ENCODE measurements at regions not wholly inside any gene's neighbourhood (a gene's known extent, or its start where the extent isn't known, plus 50 kb on each side); places are given as distances from the start of the nearest gene placed in this dataset.
A peak's percentile ranks its signal among the peaks of the same experiment; 100 is the strongest.
"Not testable (repeated sequence)": the region's sequence is repeated elsewhere in the genome, so short reads cannot be mapped to it uniquely, and the experiment has no call there.

DNA sequence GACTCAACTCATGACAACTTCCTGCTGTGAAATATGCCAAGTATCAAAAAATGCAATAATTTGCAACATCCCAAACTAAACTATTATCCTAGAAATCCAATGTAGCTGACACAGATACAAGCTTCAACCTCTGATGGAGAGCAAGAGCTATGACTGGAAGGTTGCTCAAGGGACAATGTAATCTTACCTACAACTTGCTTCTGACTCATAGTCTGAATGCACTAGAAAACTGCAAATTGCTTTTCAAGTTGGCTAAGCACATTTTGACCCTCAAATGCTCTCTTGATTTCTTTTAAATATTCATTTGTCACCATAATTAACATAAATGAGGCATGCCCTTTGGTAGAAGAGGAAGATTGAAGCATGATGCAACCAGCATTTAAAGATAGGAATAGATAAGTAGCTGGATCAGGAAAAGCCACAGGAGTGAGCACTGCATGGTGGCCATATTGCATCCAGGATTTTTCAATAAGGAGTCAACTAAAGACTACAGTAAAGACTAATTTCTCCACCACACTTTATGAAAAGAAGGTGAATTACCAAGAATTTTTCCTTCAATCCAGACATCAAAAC lies 630.8 kb upstream of the GBE1 start:
- TF ChIP-seq, protein P1, sequence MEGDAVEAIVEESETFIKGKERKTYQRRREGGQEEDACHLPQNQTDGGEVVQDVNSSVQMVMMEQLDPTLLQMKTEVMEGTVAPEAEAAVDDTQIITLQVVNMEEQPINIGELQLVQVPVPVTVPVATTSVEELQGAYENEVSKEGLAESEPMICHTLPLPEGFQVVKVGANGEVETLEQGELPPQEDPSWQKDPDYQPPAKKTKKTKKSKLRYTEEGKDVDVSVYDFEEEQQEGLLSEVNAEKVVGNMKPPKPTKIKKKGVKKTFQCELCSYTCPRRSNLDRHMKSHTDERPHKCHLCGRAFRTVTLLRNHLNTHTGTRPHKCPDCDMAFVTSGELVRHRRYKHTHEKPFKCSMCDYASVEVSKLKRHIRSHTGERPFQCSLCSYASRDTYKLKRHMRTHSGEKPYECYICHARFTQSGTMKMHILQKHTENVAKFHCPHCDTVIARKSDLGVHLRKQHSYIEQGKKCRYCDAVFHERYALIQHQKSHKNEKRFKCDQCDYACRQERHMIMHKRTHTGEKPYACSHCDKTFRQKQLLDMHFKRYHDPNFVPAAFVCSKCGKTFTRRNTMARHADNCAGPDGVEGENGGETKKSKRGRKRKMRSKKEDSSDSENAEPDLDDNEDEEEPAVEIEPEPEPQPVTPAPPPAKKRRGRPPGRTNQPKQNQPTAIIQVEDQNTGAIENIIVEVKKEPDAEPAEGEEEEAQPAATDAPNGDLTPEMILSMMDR (IDR thresholded peaks at IDR 0.05; ENCODE audit: low read depth, low read length, missing control alignments) = no peak
- H3K4me3 ChIP-seq (replicated peaks; ENCODE audit: low read depth, low read length) = no peak overlapping the region
- DNase-seq (ENCODE audit: extremely low read depth, low read depth) = no peak

DNA sequence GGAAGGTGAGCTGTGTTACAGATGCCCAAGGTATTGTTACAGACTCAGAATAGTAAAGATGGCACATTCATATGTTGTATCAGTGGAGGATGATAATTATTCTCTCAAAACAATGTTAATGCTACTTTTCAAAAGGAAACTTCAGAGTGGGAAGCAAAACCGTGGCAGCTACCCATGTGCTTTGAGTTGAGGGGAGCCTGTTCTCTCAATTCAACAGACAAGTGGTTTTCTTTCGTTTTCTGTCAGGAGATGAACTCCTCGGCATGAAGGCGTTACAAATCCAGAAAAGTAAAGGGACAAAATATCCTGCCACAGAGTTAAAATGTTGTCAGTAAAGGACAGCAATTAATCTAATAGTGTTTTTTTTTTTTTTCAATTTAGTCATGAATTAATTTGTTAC lies 629.4 kb upstream of the GBE1 start:
- H3K4me3 ChIP-seq (replicated peaks; ENCODE audit: low read depth, low read length) = no peak overlapping the region
- TF ChIP-seq, protein P1 (IDR thresholded peaks at IDR 0.05; ENCODE audit: low read depth, low read length, missing control alignments) = no peak
- no peak for DNase-seq (ENCODE audit: extremely low read depth, low read depth)

GRCh38 chr3:82386647-82387046 lies 625.2 kb upstream of the GBE1 start:
- H3K4me3 ChIP-seq (replicated peaks; ENCODE audit: low read depth, low read length) = no peak overlapping the region
- DNase-seq (ENCODE audit: extremely low read depth, low read depth) = no peak
- TF ChIP-seq, protein P1 (IDR thresholded peaks at IDR 0.05; ENCODE audit: low read depth, low read length, missing control alignments) = no peak

DNA sequence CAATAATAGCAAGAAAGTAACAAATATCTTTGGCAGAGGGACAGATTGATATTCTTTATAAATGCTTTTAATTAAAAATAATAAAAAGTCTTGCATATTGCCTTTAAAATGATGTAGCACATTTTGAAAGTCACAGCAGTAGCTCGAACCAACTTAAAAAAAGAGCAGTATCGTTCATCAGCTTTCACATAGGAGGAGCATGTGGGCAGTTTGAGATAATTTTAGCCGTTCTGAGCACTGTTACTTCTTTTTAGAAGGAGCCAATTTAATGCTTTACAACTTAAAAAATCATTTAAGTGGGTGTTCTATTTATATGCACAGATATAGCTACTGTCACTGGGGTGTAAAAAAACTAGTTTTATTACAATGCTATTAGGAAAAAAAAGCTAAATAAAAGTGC lies 622.7 kb upstream of the GBE1 start:
- H3K4me3 ChIP-seq (replicated peaks; ENCODE audit: low read depth, low read length) = no peak overlapping the region
- no peak for DNase-seq (ENCODE audit: extremely low read depth, low read depth)
- TF ChIP-seq, protein P1 (IDR thresholded peaks at IDR 0.05; ENCODE audit: low read depth, low read length, missing control alignments) = no peak

DNA sequence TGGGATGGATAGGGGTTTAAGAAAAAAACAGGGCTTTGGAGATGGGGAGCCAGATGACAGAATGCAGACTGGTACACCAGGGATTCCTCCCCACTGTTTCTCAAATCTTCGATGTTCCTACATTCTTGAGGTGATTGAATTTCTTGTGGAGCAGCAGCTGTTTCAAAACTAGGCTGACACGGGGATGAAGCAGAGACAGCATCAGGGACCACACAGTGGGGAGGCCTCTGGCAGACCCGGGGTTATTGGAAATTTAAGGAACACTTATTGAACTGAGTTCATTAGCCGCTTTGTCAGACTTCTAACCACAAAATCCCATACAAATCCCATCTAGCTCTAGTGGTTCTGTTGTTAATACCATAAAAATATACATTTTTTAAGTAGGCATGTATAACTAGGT lies 621.4 kb upstream of the GBE1 start:
- H3K4me3 ChIP-seq (replicated peaks; ENCODE audit: low read depth, low read length) = no peak overlapping the region
- TF ChIP-seq, protein P1 (IDR thresholded peaks at IDR 0.05; ENCODE audit: low read depth, low read length, missing control alignments) = no peak
- DNase-seq (ENCODE audit: extremely low read depth, low read depth) = no peak

DNA sequence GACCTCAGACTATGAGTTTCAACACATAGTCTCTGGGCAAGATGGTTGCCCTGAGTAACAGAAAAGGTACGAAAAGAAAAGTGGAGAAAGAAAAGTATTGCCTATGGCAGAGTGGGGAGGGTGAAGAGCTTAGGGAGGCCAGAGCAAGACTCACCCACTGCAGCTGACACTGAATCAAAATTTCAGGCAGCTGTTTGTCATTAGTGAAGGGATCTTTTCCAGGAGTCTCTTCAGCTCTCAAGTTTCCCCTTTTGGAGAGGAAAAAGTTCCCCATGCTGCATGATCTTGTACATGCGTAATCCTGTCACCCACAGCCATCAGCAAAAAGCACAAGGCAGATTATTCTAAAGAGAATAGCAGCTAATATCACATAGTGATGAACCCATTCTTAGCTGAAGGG lies 616.9 kb upstream of the GBE1 start:
- DNase-seq (ENCODE audit: extremely low read depth, low read depth) = no peak
- H3K4me3 ChIP-seq (replicated peaks; ENCODE audit: low read depth, low read length) = no peak overlapping the region
- TF ChIP-seq, protein P1 (IDR thresholded peaks at IDR 0.05; ENCODE audit: low read depth, low read length, missing control alignments) = no peak

DNA sequence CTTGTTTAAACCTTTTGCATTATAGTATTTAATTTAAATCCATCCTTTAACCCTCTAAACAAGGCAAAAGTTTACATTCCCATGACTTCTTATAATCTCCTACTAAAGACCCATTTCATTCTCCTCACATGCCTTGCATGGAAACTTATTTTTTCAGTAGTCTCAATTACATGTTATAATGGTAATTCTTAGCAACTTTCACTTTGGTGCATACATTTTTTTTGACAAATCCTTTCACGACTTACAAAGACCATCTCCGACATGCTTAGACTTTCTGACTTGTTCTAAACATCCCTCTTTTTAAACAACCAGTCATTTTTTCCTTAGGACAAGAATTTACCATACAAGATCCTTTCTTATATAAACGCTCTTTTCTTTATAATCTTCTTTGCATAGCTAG lies 615.4 kb upstream of the GBE1 start:
- TF ChIP-seq, protein P1 (IDR thresholded peaks at IDR 0.05; ENCODE audit: low read depth, low read length, missing control alignments) = no peak
- DNase-seq (ENCODE audit: extremely low read depth, low read depth) = peak; percentile 3
- H3K4me3 ChIP-seq (replicated peaks; ENCODE audit: low read depth, low read length) = no peak overlapping the region

- DNase-seq (ENCODE audit: extremely low read depth, low read depth); H3K4me3 ChIP-seq (replicated peaks; ENCODE audit: low read depth, low read length): not testable (repeated sequence)
Measured at GRCh38 chr3:82373833-82374232, 612.4 kb upstream of the GBE1 start.

Measured in HFF-Myc (cell line).